ENCODE measurements at regions not wholly inside any gene's neighbourhood (a gene's known extent, or its start where the extent isn't known, plus 50 kb on each side); places are given as distances from the start of the nearest gene placed in this dataset.

GRCh38 chr4:111836601-111837000, 308.7 kb upstream of the FAM241A start:
- Histone ChIP-seq H3K4me3 (no peak overlapping the region), H3K4me1 (ENCODE audit: low read depth) (no peaks in the 10 kb centered on the region), H3K36me3 (ENCODE audit: low read depth) (no peaks in the 10 kb centered on the region), H3K9me3 (no peaks in the 10 kb centered on the region)
- DNase-seq (no peak), ATAC-seq (no peak)
- intact Hi-C loops (cut with DNase I, micrococcal nuclease), result no loop called here
- TF ChIP-seq CTCF (IDR thresholded peaks at IDR 0.05), result no peak

- Histone ChIP-seq H3K9me3 (no peaks in the 10 kb centered on the region), H3K36me3 (ENCODE audit: low read depth) (no peaks in the 10 kb centered on the region), H3K4me3 (no peak overlapping the region), H3K4me1 (ENCODE audit: low read depth) (no peaks in the 10 kb centered on the region)
- intact Hi-C loops (cut with DNase I, micrococcal nuclease), result no loop called here
- no peak for TF ChIP-seq CTCF (IDR thresholded peaks at IDR 0.05)
- ATAC-seq, result no peak
- DNase-seq, result no peak
These were observed 307.5 kb upstream of the FAM241A start for GRCh38 chr4:111837761-111838160.

GRCh38 chr4:111838406-111838930, 306.8 kb upstream of the FAM241A start:
- Histone ChIP-seq H3K36me3 (ENCODE audit: low read depth) (no peaks in the 10 kb centered on the region), H3K4me3 (no peak overlapping the region), H3K9me3 (no peaks in the 10 kb centered on the region), H3K4me1 (ENCODE audit: low read depth) (no peaks in the 10 kb centered on the region)
- intact Hi-C loops (cut with DNase I, micrococcal nuclease), result no loop called here
- no peak for ATAC-seq
- DNase-seq, result no peak
- no peak for TF ChIP-seq CTCF (IDR thresholded peaks at IDR 0.05)

GRCh38 chr4:111839141-111839540, 306.1 kb upstream of the FAM241A start:
- Histone ChIP-seq H3K36me3 (ENCODE audit: low read depth) (no peaks in the 10 kb centered on the region), H3K4me1 (ENCODE audit: low read depth) (no peaks in the 10 kb centered on the region), H3K9me3 (no peaks in the 10 kb centered on the region), H3K4me3 (no peak overlapping the region)
- TF ChIP-seq CTCF (IDR thresholded peaks at IDR 0.05), result no peak
- no peak for DNase-seq
- intact Hi-C loops (cut with DNase I, micrococcal nuclease), result no loop called here
- ATAC-seq, result no peak

GRCh38 chr4:111842336-111842735, 302.9 kb upstream of the FAM241A start:
- H3K4me1 ChIP-seq (ENCODE audit: low read depth), result no peaks in the 10 kb centered on the region
- DNase-seq, result no peak
- H3K36me3 ChIP-seq (ENCODE audit: low read depth), result no peaks in the 10 kb centered on the region
- ATAC-seq, result no peak
- no peaks in the 10 kb centered on the region for H3K9me3 ChIP-seq
- intact Hi-C loops (cut with DNase I, micrococcal nuclease), result no loop called here
- H3K4me3 ChIP-seq, result no peak overlapping the region
- TF ChIP-seq CTCF (IDR thresholded peaks at IDR 0.05), result no peak

Data from mucosa of descending colon (tissue), 3 donors.